ENCODE measurements at regions not wholly inside any gene's neighbourhood (a gene's known extent, or its start where the extent isn't known, plus 50 kb on each side); places are given as distances from the start of the nearest gene placed in this dataset.

DNA sequence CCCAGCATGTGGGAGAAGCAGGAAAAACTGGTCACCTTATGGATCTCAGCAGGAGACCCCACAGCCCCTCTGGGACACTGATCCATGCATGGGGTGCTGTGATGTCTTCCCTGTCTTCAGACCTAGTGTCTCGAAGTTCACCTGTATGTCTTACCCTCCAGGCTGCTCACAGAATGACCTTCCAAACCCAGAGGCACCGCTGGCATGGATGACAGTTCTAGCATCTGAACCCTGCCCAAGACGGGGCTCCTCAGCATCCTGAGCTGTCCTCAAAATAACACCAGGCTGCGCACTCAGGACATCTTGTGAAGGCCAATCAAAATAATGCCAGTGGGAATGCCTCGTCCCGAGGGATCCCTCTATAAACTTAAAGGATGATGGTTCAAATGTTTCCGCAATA lies 824.9 kb downstream of the TBC1D22A start:
- DNase-seq (no peak), ATAC-seq (no peak)
- H3K36me3 ChIP-seq, result no peaks in the 10 kb centered on the region
- H3K27me3 ChIP-seq, result peaks cover 0 to 6% of the 10 kb centered on the region in 2 donors
- H3K4me1 ChIP-seq, result no peaks in the 10 kb centered on the region
- TF ChIP-seq, protein P1, sequence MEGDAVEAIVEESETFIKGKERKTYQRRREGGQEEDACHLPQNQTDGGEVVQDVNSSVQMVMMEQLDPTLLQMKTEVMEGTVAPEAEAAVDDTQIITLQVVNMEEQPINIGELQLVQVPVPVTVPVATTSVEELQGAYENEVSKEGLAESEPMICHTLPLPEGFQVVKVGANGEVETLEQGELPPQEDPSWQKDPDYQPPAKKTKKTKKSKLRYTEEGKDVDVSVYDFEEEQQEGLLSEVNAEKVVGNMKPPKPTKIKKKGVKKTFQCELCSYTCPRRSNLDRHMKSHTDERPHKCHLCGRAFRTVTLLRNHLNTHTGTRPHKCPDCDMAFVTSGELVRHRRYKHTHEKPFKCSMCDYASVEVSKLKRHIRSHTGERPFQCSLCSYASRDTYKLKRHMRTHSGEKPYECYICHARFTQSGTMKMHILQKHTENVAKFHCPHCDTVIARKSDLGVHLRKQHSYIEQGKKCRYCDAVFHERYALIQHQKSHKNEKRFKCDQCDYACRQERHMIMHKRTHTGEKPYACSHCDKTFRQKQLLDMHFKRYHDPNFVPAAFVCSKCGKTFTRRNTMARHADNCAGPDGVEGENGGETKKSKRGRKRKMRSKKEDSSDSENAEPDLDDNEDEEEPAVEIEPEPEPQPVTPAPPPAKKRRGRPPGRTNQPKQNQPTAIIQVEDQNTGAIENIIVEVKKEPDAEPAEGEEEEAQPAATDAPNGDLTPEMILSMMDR (IDR thresholded peaks at IDR 0.05), result no peak
- intact Hi-C loops (cut with DNase I), result no loop called here
- H3K4me3 ChIP-seq, result no peak overlapping the region
- peaks cover 0 to 26% of the 10 kb centered on the region in 2 donors for H3K9me3 ChIP-seq
- H3K27ac ChIP-seq, result no peak overlapping the region

- no peak overlapping the region for H3K4me3 ChIP-seq
- peaks cover 0 to 28% of the 10 kb centered on the region in 2 donors for H3K9me3 ChIP-seq
- no peak overlapping the region for H3K27ac ChIP-seq
- no peaks in the 10 kb centered on the region for H3K36me3 ChIP-seq
- intact Hi-C loops (cut with DNase I), result no loop called here
- H3K27me3 ChIP-seq, result peaks cover 0 to 6% of the 10 kb centered on the region in 2 donors
- ATAC-seq, result no peak
- DNase-seq, result no peak
- TF ChIP-seq, protein P1 (IDR thresholded peaks at IDR 0.05), result no peak
- no peaks in the 10 kb centered on the region for H3K4me1 ChIP-seq
These were observed 824.5 kb downstream of the TBC1D22A start for GRCh38 chr22:47586946-47587345.

DNA sequence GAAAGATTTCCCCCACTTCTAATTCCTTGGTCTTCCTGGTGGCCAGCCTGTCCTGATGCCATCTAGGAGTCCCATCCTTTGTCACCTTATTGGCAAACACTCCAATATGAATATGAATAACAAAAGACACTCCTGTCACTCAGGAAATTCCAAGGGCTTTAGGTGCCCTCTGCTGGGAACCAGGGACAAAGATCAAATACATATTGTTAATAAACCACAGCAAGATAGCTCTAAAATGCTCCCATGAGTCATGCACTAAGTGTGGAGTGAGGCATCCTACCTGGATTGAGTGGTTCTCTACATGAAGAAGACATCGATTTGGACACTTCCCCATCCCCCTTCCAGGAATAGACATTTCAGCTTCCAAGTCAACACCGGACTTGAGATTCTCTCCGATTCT lies 823.6 kb downstream of the TBC1D22A start:
- H3K36me3 ChIP-seq, result no peaks in the 10 kb centered on the region
- DNase-seq (no peak), ATAC-seq (no peak)
- intact Hi-C loops (cut with DNase I), result no loop called here
- H3K4me1 ChIP-seq, result no peaks in the 10 kb centered on the region
- H3K27me3 ChIP-seq, result peaks cover 0 to 6% of the 10 kb centered on the region in 2 donors
- TF ChIP-seq, protein P1 (IDR thresholded peaks at IDR 0.05), result no peak
- peaks cover 0 to 28% of the 10 kb centered on the region in 2 donors for H3K9me3 ChIP-seq
- H3K27ac ChIP-seq, result no peak overlapping the region
- no peak overlapping the region for H3K4me3 ChIP-seq

DNA sequence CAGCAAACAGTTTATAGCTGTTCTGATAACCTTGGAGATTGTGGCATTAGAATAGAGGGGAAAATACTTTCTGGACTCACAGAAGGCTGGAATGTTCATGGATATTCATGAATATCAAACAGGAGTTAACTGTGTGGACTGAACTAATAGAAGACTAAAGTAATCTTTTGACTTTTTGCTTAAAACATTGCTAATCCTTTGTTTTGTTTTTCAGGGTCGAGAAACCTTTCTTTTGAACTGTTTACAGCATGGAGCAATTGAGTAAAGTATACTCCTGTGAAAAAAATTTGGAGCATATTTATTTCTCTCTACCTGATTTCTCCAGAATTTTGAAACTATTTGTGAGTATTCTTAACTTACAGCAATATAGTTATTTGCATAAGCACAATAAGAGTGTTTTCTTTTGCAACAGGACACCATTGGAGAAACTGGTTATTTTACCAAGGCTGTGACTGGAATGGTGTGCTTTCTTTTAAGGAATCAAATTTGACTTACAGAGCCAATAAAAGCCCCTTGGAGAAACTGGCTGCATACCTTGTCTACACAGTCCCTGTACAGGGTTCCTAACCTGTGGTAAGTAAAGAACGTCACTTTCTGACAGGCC lies 821.6 kb downstream of the TBC1D22A start:
- intact Hi-C loops (cut with DNase I), result no loop called here
- TF ChIP-seq, protein P1 (IDR thresholded peaks at IDR 0.05), result no peak
- H3K36me3 ChIP-seq, result no peaks in the 10 kb centered on the region
- DNase-seq (no peak), ATAC-seq (no peak)
- no peak overlapping the region for H3K4me3 ChIP-seq
- peaks cover 0 to 28% of the 10 kb centered on the region in 2 donors for H3K9me3 ChIP-seq
- no peaks in the 10 kb centered on the region for H3K4me1 ChIP-seq
- no peak overlapping the region for H3K27ac ChIP-seq
- peaks cover 0 to 6% of the 10 kb centered on the region in 2 donors for H3K27me3 ChIP-seq

DNA sequence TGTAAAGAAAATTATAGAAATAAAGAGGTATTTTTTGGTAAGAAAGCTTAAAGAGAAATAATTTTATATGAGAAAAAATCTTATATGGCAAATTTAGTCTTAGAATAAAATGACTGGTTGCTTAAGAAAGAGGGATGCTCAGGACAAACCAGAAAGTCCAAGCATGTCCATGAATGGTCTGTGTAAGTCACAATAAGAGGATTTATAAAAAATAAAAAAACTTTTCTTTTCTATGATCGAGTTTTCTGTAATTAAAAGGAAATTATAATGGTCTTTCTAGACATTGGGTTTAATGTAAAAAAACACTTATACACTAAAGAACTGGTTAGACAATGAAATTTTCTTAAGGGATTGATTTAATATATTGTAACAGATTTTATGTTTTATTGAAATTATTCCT lies 819.6 kb downstream of the TBC1D22A start:
- Histone ChIP-seq H3K27ac (no peak overlapping the region), H3K4me1 (no peaks in the 10 kb centered on the region), H3K27me3 (peaks cover 0 to 2% of the 10 kb centered on the region in 2 donors), H3K4me3 (no peak overlapping the region), H3K36me3 (no peaks in the 10 kb centered on the region), H3K9me3 (peaks cover 0 to 28% of the 10 kb centered on the region in 2 donors)
- DNase-seq, result no peak
- no peak for ATAC-seq
- intact Hi-C loops (cut with DNase I), result no loop called here
- TF ChIP-seq, protein P1 (IDR thresholded peaks at IDR 0.05), result no peak

Data from left lung (tissue), 4 donors.